Upper lobe of left lung (tissue), 6 donors: ENCODE measurements at regions not wholly inside any gene's neighbourhood (a gene's known extent, or its start where the extent isn't known, plus 50 kb on each side); places are given as distances from the start of the nearest gene placed in this dataset.

Experiments used
- ATAC-seq, 2 donors: fragments of 200-7000 bp; cut with Tn5 transposase; one replicate each; pipeline ENCODE4 v1.9.1; 2022; ENCODE audit warnings: mild to moderate bottlenecking in 2 of 2, moderate library complexity in 2 of 2; ENCODE audit not compliant: low FRiP score in 2 of 2
- DNase-seq, 2 donors: peaks; one replicate each; pipeline ENCODE4 v3.0.0-alpha.2; 2019 to 2020
- H3K27ac ChIP-seq, 4 donors: fragments of 200-600 bp; sonication (generic); one replicate each; pipeline ENCODE4 v1.5.1; 2016 to 2019
- H3K27me3 ChIP-seq, 4 donors: fragments of 200-600 bp; sonication (generic); one replicate each; pipeline ENCODE4 v1.5.1; 2017 to 2019
- H3K36me3 ChIP-seq, 4 donors: fragments of 200-600 bp; sonication (generic); one replicate each; pipeline ENCODE4 v1.5.1; 2016 to 2019
- H3K4me1 ChIP-seq, 4 donors: fragments of 200-600 bp; sonication (generic); one replicate each; pipeline ENCODE4 v1.5.1; 2018 to 2019
- H3K4me3 ChIP-seq, 4 donors: fragments of 200-600 bp; sonication (generic); one replicate each; pipeline ENCODE4 v1.5.1; 2017 to 2019; ENCODE audit warnings: mild to moderate bottlenecking in 2 of 4, moderate library complexity in 1 of 4
- H3K9me3 ChIP-seq, 4 donors: fragments of 200-600 bp; sonication (generic); one replicate each; pipeline ENCODE4 v1.5.1; 2018 to 2019
- CTCF ChIP-seq, 6 experiments: fragments of 450-650 bp in 4 of 6; fragments of 200-600 bp in 2 of 6; sonication (generic) in 2 of 6; IDR thresholded peaks; one replicate each; pipeline ENCODE4 v1.5.1; 2016 to 2019; ENCODE audit warnings: antibody characterized with exemption in 6 of 6
- EP300 ChIP-seq, 4 donors: sonication (generic); formaldehyde crosslinking; IDR thresholded peaks; one replicate each; pipeline ENCODE4 v1.5.1; 2017; ENCODE audit warnings: antibody characterized with exemption in 4 of 4, control low read depth in 2 of 4
- POLR2A ChIP-seq, 4 donors: fragments of 450-650 bp; IDR thresholded peaks; one replicate each; pipeline ENCODE4 v1.5.1; 2016 to 2017; ENCODE audit warnings: antibody characterized with exemption in 4 of 4, mild to moderate bottlenecking in 2 of 4
- POLR2AphosphoS5 ChIP-seq, 2 donors: sonication (generic); formaldehyde crosslinking; IDR thresholded peaks; one replicate each; pipeline ENCODE4 v1.5.1; 2017; ENCODE audit warnings: antibody characterized with exemption in 2 of 2
- WGBS, 2 donors: methylation state at CpG; one replicate each; pipeline ENCODE4 v1.1.5; 2017 to 2018; 5-methylcytosine and 5-hydroxymethylcytosine counted together
- donor health status: DM: no; HTN: no; CAD: no; lungs with moderate emphysema.
- donor health status: DM: no; HTN: yes; CAD: no; lungs with severe emphysema.

- no peak for TF ChIP-seq POLR2AphosphoS5 (IDR thresholded peaks at IDR 0.05)
- no peak overlapping the region for H3K27ac ChIP-seq
- H3K36me3 ChIP-seq, result no peaks in the 10 kb centered on the region
- DNase-seq (no peak), ATAC-seq (no peak)
- no peaks in the 10 kb centered on the region for H3K27me3 ChIP-seq
- H3K9me3 ChIP-seq, result no peaks in the 10 kb centered on the region
- no peaks in the 10 kb centered on the region for H3K4me1 ChIP-seq
- 58 to 83% methylated on average over 1 to 2 of the region's 2 CpGs for WGBS, 2 donors
- no peak overlapping the region for H3K4me3 ChIP-seq
These were observed 233.6 kb upstream of the THSD7B start for GRCh38 chr2:136531731-136532130.

- Histone ChIP-seq H3K36me3 (no peaks in the 10 kb centered on the region), H3K27me3 (no peaks in the 10 kb centered on the region), H3K27ac (no peak overlapping the region), H3K9me3 (no peaks in the 10 kb centered on the region), H3K4me3 (no peak overlapping the region), H3K4me1 (no peaks in the 10 kb centered on the region)
- ATAC-seq (no peak), DNase-seq (no peak)
- TF ChIP-seq POLR2A (IDR thresholded peaks at IDR 0.05) (no peak), EP300 (IDR thresholded peaks at IDR 0.05) (no peak), POLR2AphosphoS5 (IDR thresholded peaks at IDR 0.05) (no peak), CTCF (IDR thresholded peaks at IDR 0.05) (no peak)
These were observed 235.2 kb upstream of the THSD7B start for GRCh38 chr2:136530146-136530545.

GRCh38 chr2:136527560-136527959, 237.8 kb upstream of the THSD7B start:
- Histone ChIP-seq H3K27me3 (no peaks in the 10 kb centered on the region), H3K4me3 (no peak overlapping the region), H3K4me1 (no peaks in the 10 kb centered on the region), H3K36me3 (no peaks in the 10 kb centered on the region), H3K9me3 (no peaks in the 10 kb centered on the region), H3K27ac (no peak overlapping the region)
- TF ChIP-seq EP300 (IDR thresholded peaks at IDR 0.05), result no peak
- TF ChIP-seq POLR2A (IDR thresholded peaks at IDR 0.05), result no peak
- no peak for TF ChIP-seq POLR2AphosphoS5 (IDR thresholded peaks at IDR 0.05)
- no peak for TF ChIP-seq CTCF (IDR thresholded peaks at IDR 0.05)
- ATAC-seq (no peak), DNase-seq (no peak)
- WGBS, 2 donors, result 0 to 17% methylated on average over 2 of the region's 2 CpGs

- no peak overlapping the region for H3K27ac ChIP-seq
- H3K4me3 ChIP-seq, result no peak overlapping the region
- no peak for ATAC-seq
- TF ChIP-seq EP300 (IDR thresholded peaks at IDR 0.05) (no peak), POLR2A (IDR thresholded peaks at IDR 0.05) (no peak), POLR2AphosphoS5 (IDR thresholded peaks at IDR 0.05) (no peak), CTCF (IDR thresholded peaks at IDR 0.05) (no peak)
- WGBS, 2 donors, result 86 to 92% methylated on average over 6 of the region's 6 CpGs
- no peaks in the 10 kb centered on the region for H3K9me3 ChIP-seq
- no peaks in the 10 kb centered on the region for H3K27me3 ChIP-seq
- DNase-seq, result no peak
- no peaks in the 10 kb centered on the region for H3K36me3 ChIP-seq
- no peaks in the 10 kb centered on the region for H3K4me1 ChIP-seq
These were observed 242.6 kb upstream of the THSD7B start for GRCh38 chr2:136522724-136523123.

GRCh38 chr2:136517716-136518115, 247.6 kb upstream of the THSD7B start:
- H3K4me1 ChIP-seq, result no peaks in the 10 kb centered on the region
- 25 to 30% methylated on average over 2 of the region's 2 CpGs for WGBS, 2 donors
- H3K27ac ChIP-seq, result no peak overlapping the region
- no peaks in the 10 kb centered on the region for H3K9me3 ChIP-seq
- no peaks in the 10 kb centered on the region for H3K36me3 ChIP-seq
- no peak for TF ChIP-seq CTCF (IDR thresholded peaks at IDR 0.05)
- TF ChIP-seq EP300 (IDR thresholded peaks at IDR 0.05), result no peak
- no peak for TF ChIP-seq POLR2A (IDR thresholded peaks at IDR 0.05)
- no peak for TF ChIP-seq POLR2AphosphoS5 (IDR thresholded peaks at IDR 0.05)
- ATAC-seq, result no peak
- no peak overlapping the region for H3K4me3 ChIP-seq
- no peak for DNase-seq
- no peaks in the 10 kb centered on the region for H3K27me3 ChIP-seq
